Natural killer cell (primary cell): ENCODE measurements at regions not wholly inside any gene's neighbourhood (a gene's known extent, or its start where the extent isn't known, plus 50 kb on each side); places are given as distances from the start of the nearest gene placed in this dataset.

Experiments used
- ATAC-seq, 3 donors: fragments of 150-1000 bp in 2 of 3; fragments of 200-7000 bp in 1 of 3; cut with Tn5 transposase; 1 replicate in 1 of 3; 2 replicates in 2 of 3; pipeline ENCODE4 v1.10.0; 2021; ENCODE audit warnings: mild to moderate bottlenecking in 2 of 3, moderate library complexity in 2 of 3
- DNase-seq, 2 donors: peaks; one replicate each; pipeline versions ENCODE4 v3.0.0 to v3.0.0-alpha.2; 2013 to 2021; ENCODE audit warnings: mixed read lengths in 1 of 2
- H3K27ac ChIP-seq: one replicate; pipeline ENCODE4 v1.5.1; 2013; ENCODE audit warnings: mild to moderate bottlenecking, low read length
- H3K27me3 ChIP-seq: one replicate; pipeline ENCODE4 v1.6.1; 2013; ENCODE audit warnings: low read length; ENCODE audit not compliant: control insufficient read depth, insufficient read depth
- H3K36me3 ChIP-seq: one replicate; pipeline ENCODE4 v1.6.1; 2013; ENCODE audit warnings: low read length; ENCODE audit not compliant: control insufficient read depth, insufficient read depth
- H3K4me1 ChIP-seq: one replicate; pipeline ENCODE4 v1.6.1; 2013; ENCODE audit warnings: low read length; ENCODE audit not compliant: control insufficient read depth, insufficient read depth
- H3K4me3 ChIP-seq: one replicate; pipeline ENCODE4 v1.5.1; 2013; ENCODE audit warnings: low read length
- H3K9me3 ChIP-seq: one replicate; pipeline ENCODE4 v1.6.1; 2013; ENCODE audit warnings: low read length; ENCODE audit not compliant: control insufficient read depth, insufficient read depth
- H3K27ac Mint-ChIP-seq, 2 donors: one replicate each; pipeline ENCODE4 v1.8.0; 2022; ENCODE audit warnings: mild to moderate bottlenecking in 2 of 2, mixed read lengths in 2 of 2, moderate library complexity in 1 of 2
- H3K27me3 Mint-ChIP-seq, 2 donors: one replicate each; pipeline ENCODE4 v1.8.0; 2022; ENCODE audit warnings: low read depth in 2 of 2, mixed read lengths in 2 of 2
- H3K36me3 Mint-ChIP-seq: one replicate; pipeline ENCODE4 v1.8.0; 2022; ENCODE audit warnings: mixed read lengths
- H3K4me1 Mint-ChIP-seq, 2 donors: one replicate each; pipeline ENCODE4 v1.8.0; 2022; ENCODE audit warnings: mixed read lengths in 2 of 2
- H3K4me3 Mint-ChIP-seq: one replicate; pipeline ENCODE4 v1.8.0; 2022; ENCODE audit warnings: mild to moderate bottlenecking, moderate library complexity, mixed read lengths
- H3K9me3 Mint-ChIP-seq, 2 donors: one replicate each; pipeline ENCODE4 v1.8.0; 2022; ENCODE audit warnings: mixed read lengths in 2 of 2
- CTCF ChIP-seq: fragments of 200-600 bp; IDR thresholded peaks from one replicate; pipeline ENCODE4 v1.8.0; 2022; ENCODE audit warnings: antibody characterized with exemption
- WGBS: methylation state at CpG from one replicate; pipeline ENCODE4 v1.1.7; 2013; ENCODE audit warnings: missing lambda C conversion rate; ENCODE audit not compliant: insufficient coverage; 5-methylcytosine and 5-hydroxymethylcytosine counted together
- intact Hi-C: fragments of 100-400 bp; cut with micrococcal nuclease; formaldehyde crosslinking; loops from one replicate; pipeline ENCODE4 v1.14.2; 2022

- intact Hi-C loops, result no loop called here
- H3K4me3 Mint-ChIP-seq, result no peak overlapping the region
- no peak overlapping the region for H3K4me3 ChIP-seq
- no peaks in the 10 kb centered on the region for H3K27me3 Mint-ChIP-seq
- H3K27ac ChIP-seq, result no peak overlapping the region
- no peaks in the 10 kb centered on the region for H3K36me3 ChIP-seq
- no peaks in the 10 kb centered on the region for H3K9me3 ChIP-seq
- no peaks in the 10 kb centered on the region for H3K36me3 Mint-ChIP-seq
- H3K9me3 Mint-ChIP-seq, result peaks cover 12 to 22% of the 10 kb centered on the region in 2 donors
- no peak overlapping the region for H3K27ac Mint-ChIP-seq
- no peaks in the 10 kb centered on the region for H3K4me1 Mint-ChIP-seq
- no peaks in the 10 kb centered on the region for H3K27me3 ChIP-seq
- H3K4me1 ChIP-seq, result no peaks in the 10 kb centered on the region
- 85% methylated on average over 2 of the region's 3 CpGs for whole genome bisulfite sequencing
- ATAC-seq (no peak), DNase-seq (no peak)
- TF ChIP-seq CTCF, result no peak
Observed at GRCh38 chr4:66443008-66443407, 772.7 kb upstream of the EPHA5 start.

GRCh38 chr4:66439508-66439907 lies 769.2 kb upstream of the EPHA5 start:
- intact Hi-C loops, result no loop called here
- ATAC-seq (no peak), DNase-seq (no peak)
- Histone ChIP-seq H3K27ac (no peak overlapping the region), H3K4me1 (no peaks in the 10 kb centered on the region), H3K36me3 (no peaks in the 10 kb centered on the region), H3K9me3 (no peaks in the 10 kb centered on the region), H3K4me3 (no peak overlapping the region), H3K27me3 (no peaks in the 10 kb centered on the region)
- H3K27ac Mint-ChIP-seq, result no peak overlapping the region
- no peaks in the 10 kb centered on the region for H3K27me3 Mint-ChIP-seq
- H3K9me3 Mint-ChIP-seq, result peaks cover 16 to 18% of the 10 kb centered on the region in 2 donors
- H3K4me3 Mint-ChIP-seq, result no peak overlapping the region
- peaks cover 5% of the 10 kb centered on the region for H3K36me3 Mint-ChIP-seq
- H3K4me1 Mint-ChIP-seq, result no peaks in the 10 kb centered on the region
- no peak for TF ChIP-seq CTCF

- peaks cover 16 to 25% of the 10 kb centered on the region in 2 donors for H3K9me3 Mint-ChIP-seq
- Histone ChIP-seq H3K4me1 (no peaks in the 10 kb centered on the region), H3K9me3 (peaks cover 5% of the 10 kb centered on the region), H3K36me3 (no peaks in the 10 kb centered on the region), H3K27me3 (no peaks in the 10 kb centered on the region), H3K27ac (no peak overlapping the region), H3K4me3 (no peak overlapping the region)
- no peak overlapping the region for H3K27ac Mint-ChIP-seq
- 80% methylated on average over 4 of the region's 4 CpGs for WGBS
- ATAC-seq (no peak), DNase-seq (no peak)
- H3K27me3 Mint-ChIP-seq, result no peaks in the 10 kb centered on the region
- H3K4me3 Mint-ChIP-seq, result no peak overlapping the region
- H3K36me3 Mint-ChIP-seq, result peaks cover 8% of the 10 kb centered on the region
- no peak for TF ChIP-seq CTCF
- H3K4me1 Mint-ChIP-seq, result no peaks in the 10 kb centered on the region
- intact Hi-C loops, result no loop called here
Observed at GRCh38 chr4:66433706-66434105, 763.4 kb upstream of the EPHA5 start.

GRCh38 chr4:66430856-66431255 lies 760.6 kb upstream of the EPHA5 start:
- Histone ChIP-seq H3K27ac (no peak overlapping the region), H3K4me1 (no peaks in the 10 kb centered on the region), H3K4me3 (no peak overlapping the region), H3K9me3 (peaks cover 5% of the 10 kb centered on the region), H3K36me3 (no peaks in the 10 kb centered on the region), H3K27me3 (no peaks in the 10 kb centered on the region)
- Mint-ChIP-seq H3K9me3 (peaks cover 10 to 12% of the 10 kb centered on the region in 2 donors), H3K4me3 (no peak overlapping the region), H3K36me3 (peaks cover 8% of the 10 kb centered on the region), H3K4me1 (no peaks in the 10 kb centered on the region), H3K27ac (no peak overlapping the region), H3K27me3 (no peaks in the 10 kb centered on the region)
- no peak for ATAC-seq
- no peak for TF ChIP-seq CTCF
- intact Hi-C loops, result no loop called here
- DNase-seq, result no peak
- 13% methylated on average over 1 of the region's 1 CpG for WGBS
